ENCODE measurements at regions not wholly inside any gene's neighbourhood (a gene's known extent, or its start where the extent isn't known, plus 50 kb on each side); places are given as distances from the start of the nearest gene placed in this dataset.

GRCh38 chr17:77770331-77771105, 188.0 kb upstream of the TNRC6C start:
- no peak for TF ChIP-seq TAF1 (IDR thresholded peaks at IDR 0.05; ENCODE audit: borderline replicate concordance, insufficient read depth, low read length)
- no peak for TF ChIP-seq POLR2AphosphoS5 (IDR thresholded peaks at IDR 0.05; ENCODE audit: low read depth, low read length)

Data from PFSK-1 (cell line).